ENCODE measurements at regions not wholly inside any gene's neighbourhood (a gene's known extent, or its start where the extent isn't known, plus 50 kb on each side); places are given as distances from the start of the nearest gene placed in this dataset.
"Not testable (repeated sequence)": the region's sequence is repeated elsewhere in the genome, so short reads cannot be mapped to it uniquely, and the experiment has no call there.

DNA sequence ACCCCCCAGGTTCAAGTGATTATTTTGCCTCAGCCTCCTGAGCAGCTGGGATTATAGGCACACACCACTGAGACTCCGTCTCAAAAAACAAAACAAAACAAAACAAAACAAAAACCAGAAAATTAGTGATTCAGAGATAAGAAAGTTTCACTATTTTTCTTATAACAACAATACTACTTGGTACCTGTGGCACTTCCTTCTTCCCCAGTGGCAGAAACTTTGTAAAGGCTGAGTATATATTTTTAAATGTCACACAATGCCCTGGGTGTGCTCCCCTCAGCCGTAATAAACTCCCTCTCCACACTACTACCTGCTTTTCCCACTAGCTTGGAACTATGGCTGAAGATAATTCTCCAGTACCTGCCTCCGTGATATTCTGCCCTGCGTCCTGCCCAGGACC is 177.7 kb upstream of the TTC14 start:
- DNase-seq, result not testable (repeated sequence)

DNA sequence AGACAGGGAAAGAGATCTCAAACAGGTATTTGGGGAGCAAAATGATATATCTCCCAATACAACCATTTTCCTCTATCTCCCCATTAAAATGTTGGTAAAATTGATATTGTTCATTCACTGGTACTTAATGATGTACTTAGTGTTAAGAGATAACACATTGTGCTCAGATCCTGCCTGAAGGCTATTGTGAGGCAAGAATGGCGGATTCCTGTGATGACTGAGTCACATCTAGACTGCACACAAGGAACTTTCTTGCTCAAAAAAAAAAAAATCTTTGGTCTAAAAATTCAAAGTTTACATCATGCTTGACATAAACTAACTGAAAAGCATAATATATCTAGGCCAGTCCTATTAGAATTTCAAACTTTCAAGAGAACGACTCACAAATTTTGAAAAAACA is 171.1 kb upstream of the TTC14 start:
- DNase-seq, result no peak

DNA sequence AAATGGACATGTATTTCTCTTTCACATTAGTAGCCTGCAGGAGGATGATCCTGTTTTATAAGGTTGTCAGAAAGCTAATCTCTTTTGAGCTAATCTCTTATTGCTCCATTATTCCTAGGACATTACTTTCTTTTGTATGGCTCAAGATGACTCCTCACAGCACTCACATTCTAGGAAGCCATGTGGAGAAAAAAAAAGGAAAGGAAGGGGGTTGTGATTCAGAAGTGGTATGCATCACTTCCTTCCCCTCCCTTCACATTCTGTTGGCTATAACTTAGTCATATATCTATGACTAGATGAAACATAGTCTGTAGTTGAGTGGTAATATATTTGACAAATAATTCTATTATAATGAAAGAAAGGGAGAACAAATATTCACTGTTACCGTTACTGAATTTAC is 168.8 kb upstream of the TTC14 start:
- no peak for DNase-seq

DNA sequence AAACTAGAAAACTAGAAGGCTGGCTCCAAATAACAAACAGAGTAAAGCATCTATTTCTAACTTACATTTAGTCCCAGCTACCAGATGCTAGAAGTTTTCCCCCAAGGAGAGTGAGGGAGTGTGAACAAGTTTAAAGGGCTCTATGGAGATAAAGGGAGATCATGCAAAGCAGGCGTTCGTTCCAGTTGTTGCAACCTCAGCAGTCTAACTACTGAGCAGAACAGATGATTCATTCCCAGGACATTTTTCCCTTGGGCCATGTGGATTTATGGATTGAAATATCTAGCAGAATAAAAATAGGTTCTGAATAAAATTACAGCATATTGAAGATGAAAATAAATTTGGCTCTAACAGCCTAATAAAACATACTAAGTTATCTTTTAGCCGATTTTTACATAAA is 154.8 kb upstream of the TTC14 start:
- DNase-seq, result no peak

DNA sequence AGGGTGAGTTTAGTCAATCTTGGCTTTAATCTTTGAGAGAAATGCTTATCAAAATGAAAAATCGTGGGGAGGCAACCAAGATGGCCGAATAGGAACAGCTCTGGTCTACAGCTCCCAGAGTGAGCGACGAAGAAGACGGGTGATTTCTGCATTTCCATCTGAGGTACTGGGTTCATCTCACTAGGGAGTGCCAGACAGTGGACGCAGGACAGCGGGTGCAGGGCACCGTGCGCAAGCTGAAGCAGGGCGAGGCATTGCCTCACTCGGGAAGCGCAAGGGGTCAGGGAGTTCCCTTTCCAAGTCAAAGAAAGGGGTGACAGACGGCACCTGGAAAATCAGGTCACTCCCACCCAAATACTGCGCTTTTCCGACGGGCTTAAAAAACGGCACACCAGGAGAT is 153.6 kb upstream of the TTC14 start:
- DNase-seq, result not testable (repeated sequence)

DNA sequence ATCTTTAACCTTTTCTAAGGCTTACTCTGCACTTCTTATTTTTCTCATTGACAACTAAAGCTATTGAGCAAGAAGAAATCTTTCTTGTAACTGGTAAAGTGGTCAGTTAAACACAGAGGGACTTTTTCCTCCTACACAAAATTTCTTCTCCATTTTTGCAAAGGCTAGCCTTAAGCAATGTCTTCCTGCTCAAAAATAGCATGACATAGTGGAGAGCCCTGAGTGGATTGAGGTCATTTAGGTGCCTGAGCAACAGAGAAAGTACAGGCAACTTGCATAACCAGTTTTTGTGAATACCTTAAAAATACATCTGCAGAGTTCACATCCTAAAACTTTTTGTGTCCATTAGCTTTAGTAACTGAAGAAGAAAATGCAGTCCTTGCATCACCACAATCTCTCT is 144.7 kb upstream of the TTC14 start:
- no peak for DNase-seq

DNA sequence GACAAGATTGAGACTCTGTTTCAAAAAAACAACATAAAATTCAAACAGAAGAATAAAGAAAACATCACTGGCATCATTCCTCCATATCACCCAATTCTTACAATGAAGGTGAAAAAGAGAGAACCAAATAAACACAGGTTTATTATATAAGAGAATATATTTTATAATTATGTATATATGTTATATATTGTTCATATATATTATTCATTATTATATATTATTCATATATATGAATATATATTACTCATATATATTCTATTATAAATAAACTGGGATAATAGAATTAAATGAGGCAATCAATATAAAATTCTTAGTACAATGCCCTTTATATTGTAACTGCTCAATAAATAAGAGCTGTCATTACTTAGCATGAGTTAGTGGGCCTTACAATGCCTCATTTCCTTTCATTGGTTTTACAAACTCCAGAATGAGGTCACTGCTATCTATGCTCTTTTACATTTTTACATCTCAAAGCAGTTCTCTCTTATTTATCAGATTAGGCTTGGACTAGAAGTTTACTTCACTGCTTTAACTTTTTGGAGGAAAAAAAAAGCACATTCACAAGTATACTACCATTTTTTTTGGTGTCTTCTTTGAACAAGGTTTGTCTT is 135.5 kb upstream of the TTC14 start:
- DNase-seq, result no peak

DNA sequence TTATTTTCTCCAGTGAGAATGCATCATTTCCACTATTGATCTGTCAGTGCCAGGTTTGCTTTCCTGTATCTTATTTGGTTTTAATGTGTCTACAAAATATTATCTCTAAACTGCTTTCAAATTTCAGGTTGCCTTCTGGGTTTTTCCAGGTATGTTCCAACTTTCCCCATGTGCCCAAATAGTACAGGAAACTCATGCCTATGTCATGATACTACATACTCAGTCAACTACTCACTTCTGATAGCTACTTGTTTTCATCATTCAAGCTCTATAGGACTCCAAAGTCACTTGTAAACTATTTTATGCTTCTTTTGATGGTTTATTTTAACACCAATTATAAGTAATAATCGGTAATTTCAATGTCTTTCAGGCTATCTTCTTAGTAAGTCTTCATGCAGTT is 134.8 kb upstream of the TTC14 start:
- DNase-seq, result no peak

DNA sequence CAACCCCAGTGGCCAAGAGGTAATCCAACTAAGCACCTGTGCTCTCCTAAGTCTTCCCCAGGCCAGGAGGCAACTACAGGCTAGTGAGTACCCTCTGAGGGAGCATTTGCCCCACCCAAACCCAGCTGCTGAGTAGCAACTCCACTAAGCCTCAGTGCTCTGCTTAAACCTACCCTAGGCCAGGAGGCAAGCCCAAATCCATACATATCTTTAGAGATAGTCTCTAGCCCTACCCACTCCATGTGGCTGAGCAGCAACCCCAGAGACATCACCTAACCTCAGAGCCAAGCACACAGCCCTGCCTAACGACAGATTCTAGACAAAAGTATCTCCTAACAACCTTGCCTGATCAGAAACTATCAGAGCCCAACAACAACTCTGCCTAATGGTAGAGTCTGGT is 132.8 kb upstream of the TTC14 start:
- no peak for DNase-seq

DNA sequence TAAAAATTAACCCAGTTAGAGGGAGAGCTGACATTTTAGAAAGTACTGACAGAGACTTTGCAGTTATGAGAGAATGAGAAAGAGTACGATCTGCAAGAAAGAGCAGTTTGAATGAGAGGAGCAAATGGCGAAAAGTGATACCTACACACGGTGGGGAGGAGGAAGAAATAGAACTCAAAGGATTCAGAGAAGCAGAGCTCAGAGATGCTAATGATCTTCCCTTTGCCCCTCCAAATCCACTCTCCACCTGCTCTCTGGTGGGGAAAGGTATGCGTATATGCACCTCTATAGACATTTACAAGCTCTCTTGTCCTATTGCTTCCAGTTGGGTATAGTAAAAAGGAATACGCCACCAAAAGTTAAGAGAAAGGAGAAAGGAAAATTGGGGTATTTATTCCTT is 123.3 kb upstream of the TTC14 start:
- no peak for DNase-seq

DNA sequence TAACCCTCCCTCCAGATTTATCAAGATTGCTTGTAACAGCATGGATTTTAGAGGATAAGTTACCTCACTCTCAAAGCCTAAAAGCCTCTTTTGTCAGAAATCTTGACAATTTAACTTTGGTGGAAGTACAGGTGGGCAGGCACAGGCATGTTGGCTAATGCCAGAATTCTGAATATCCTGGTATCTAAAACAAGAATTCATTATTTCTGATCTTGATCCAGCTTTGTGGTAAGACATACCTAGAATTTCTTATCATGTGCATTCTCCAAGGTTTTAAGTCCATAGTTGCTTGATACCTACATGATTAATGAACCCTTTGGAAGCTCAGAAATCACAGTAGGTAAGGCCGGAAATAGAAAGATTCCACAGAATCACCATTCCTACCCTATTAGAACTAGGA is 109.9 kb upstream of the TTC14 start:
- DNase-seq, result no peak

DNA sequence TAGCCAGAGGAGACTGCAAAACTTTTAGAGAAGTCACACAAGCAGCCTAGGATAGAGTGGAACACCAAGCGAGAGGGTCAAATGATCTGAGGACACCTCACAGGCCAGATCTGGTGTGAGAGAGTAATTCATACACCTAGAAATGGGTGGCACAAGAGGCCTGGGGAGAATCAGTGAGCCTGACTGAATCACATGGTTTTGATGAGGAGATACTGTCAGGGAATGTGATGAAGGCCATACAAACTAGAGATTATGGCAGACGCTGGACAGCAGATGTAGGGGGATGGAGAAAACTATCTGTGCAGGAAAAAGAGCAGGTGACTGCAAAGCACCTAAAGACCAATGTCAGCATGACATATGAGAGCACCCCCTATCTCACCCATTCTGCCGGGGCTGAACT is 105.0 kb upstream of the TTC14 start:
- no peak for DNase-seq

DNA sequence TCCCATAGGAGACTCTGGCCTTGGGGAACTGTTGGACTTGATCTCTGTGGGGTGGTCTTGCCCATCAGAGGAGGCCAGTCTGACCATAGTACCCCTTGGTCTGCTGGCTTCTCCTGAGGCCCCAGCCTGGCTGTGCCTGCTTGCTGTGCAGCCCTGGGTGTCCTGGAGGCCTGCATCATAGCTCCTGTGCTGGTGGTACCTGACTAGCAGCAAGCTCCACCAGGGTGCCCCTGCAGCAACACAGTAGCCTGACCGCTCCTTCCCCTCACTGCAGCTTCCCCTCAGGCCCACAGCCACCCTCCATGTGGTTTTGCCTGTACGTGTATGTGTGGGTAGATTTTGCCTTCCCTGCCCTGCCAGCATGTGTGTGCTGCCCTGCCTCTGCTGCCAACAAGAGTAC is 85.6 kb upstream of the TTC14 start:
- no peak for DNase-seq

DNA sequence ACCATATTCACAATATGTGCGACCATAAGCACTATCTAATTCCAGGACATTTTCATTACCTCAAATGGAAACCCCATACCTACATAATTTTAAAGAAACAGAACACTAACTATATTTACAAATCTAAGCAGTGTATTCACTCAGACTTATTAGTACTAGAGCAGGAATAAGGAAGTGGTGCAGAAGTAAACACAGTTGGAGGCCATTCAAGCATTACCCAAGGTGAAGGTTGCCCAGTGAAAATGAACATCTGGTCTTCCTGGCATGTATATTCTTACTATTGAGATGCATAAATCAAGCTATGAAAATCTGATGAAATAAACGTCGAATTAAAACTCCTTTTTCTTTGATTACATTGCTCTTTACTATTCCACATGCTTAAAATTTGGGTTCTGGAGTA is 78.9 kb upstream of the TTC14 start:
- no peak for DNase-seq

DNA sequence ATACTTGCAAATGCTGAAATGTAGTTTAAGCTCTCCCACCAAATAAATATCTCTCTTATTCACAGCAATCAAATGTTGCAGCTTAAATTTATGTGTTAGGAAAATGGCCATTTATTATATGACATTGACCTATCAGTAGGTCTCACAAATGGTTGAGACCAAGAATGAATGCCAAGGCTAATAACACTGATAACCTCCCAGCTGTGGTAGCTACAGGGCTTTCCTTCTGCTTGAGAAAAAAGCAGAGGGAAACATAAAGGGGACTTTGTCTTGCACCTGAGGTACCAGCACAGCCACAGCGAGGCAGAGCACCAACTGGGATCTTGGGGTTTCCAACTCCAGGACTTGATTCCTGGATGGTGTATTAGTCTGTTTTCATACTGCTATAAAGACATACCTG is 73.1 kb upstream of the TTC14 start:
- no peak for DNase-seq

DNA sequence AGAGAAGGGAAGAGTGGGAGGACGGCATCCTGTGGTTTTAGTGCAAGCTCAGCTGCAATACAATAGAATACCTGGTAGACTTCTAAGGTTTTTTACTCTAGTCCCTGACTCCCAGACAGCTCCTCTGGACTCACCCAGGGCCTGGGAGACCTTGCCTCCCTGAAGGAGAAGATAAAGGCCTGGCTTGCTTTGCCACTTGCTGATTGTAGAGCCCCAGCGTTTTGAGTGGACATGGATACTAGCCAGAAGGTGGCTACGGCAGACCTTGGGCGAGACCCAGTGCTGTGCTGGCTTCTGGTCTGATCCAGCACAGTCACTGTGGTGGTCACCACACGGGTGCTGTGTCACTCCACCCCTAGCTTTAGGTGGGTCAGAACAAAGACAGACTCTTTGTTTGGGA is 72.2 kb upstream of the TTC14 start:
- DNase-seq, result no peak

DNA sequence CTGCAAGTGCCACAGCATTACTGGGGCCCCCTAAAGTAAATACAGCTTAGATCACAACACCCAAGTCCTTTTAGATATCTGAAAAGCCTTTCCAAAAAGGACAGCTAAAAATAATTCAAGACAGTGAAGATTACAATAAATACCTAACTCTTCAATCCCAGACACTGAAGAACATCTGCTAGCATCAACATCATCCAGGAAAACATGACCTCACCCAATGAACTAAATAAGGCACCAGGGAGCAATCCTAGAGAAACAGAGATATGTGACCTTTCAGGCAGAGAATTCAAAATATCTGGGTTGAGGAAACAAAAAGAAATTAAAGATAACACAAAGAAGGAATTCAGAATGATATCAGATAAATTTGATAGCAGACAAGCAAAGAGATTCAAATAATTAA is 71.7 kb upstream of the TTC14 start:
- DNase-seq, result no peak

DNA sequence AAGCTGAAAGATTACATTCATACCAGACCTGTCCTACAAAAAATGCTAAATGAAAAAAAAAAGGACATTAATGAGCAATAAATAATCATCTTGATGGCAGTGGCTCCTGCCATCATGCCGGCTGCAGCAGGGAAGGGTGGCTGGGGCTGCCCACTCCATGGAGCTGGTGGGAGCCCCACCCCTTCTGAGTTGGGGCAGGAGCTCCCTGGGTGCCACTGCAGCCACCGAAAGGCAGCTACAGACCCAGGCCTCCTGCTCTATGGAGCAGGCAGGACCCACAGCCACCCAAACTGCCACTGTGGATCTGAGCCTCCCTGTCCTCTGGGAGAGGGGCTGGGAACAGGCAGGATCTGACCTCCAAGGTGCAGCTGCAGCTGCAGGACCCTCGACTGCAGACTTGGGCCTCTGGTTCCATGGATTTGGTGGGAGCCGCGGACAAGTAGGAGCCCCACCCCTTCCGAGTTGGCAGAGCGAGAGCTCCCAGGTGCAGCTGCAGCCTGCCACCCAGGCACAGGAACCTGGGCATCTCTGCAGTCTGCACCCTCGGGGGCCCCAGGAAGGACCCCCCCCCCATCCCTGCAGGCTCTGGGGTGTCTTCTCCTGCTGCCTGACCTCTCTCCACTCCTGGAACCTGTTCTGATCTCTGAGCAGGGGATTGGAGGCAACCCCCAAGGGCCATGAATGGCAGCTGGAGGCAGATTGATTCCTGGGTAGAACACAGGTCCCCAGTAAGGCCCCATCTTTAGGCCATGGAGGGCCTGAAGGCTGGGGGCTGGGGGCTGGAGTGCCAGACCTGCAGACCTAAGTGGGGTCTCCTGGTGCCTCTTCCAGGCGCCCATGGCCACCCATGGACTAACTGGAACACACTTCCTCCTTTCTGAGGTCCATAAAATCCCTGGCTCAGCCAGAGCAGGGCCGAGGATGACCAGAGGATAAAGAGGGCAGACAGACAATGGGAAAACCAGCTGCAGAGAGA is 70.4 kb upstream of the TTC14 start:
- no peak for DNase-seq

DNA sequence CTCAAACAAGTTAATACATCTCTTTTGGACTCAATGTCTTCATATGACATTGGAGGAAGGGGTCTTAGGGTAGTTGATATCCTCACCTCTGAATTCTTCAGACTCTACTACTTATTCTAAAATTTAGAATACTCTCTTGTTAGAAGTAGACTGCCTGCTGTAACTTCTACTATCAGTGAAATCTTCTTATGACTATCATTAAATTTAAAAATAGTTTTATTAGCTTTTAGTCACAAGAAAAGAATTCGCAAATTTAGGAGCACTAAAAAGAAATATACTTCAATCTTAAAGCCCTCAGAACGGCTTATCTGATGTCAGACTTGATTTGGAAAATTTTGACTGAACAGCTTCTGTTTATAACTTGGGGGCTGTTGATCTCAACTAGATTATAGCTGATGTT is 67.1 kb upstream of the TTC14 start:
- no peak for DNase-seq

DNA sequence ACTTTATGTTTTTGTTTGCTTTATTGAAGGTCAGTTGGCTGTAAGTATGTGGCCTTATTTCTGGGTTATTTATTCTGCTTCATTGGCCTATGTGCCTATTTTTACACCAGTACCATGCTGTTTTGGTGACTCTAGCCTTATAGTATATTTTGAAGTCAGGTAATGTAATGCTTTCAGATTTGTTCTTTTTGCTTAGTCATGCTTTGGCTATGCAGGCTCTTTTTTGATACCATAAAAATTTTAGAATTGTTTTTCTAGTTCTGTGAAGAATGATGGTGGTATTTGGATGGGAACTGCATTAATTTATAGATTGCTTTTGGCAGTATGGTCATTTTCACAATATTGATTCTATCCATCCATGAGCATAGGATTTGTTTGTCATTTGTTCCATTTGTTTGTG is 63.5 kb upstream of the TTC14 start:
- DNase-seq, result no peak

DNA sequence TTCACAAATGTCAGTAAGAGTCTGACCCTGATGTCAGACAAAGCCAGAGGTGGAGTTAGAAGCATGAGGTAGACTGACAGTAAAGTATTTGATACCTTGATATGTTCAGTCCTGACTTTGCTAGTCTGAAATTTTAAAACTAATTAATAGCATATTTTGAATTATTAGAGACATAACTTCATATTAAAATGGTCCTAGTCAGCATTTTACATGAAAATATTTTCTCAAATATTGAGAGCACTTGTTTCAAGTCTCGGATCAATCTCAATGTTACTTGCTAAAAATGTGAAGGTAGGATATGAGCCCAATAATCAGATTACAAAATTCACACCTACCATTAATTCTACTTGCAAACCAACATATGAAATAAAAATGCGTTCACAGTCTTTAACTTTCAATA is 58.1 kb upstream of the TTC14 start:
- no peak for DNase-seq

DNA sequence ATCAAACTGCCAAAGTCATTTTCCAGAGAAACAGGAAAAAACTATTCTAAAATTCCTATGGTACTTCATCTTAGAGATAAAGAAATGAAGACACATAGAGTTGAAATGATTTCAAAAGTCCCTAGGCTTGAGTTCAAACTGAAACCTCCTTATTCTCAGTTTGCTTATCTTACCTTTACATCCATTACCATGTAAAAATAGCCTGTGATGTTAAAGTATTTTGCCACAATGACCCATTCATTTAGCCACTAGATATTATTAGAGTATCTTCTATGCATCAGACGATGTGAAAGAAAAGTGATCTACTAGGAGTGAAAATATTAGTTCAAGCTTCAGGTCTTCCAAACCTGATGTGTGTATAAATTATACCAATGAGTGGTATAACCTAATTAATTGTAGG is 55.1 kb upstream of the TTC14 start:
- no peak for DNase-seq

DNA sequence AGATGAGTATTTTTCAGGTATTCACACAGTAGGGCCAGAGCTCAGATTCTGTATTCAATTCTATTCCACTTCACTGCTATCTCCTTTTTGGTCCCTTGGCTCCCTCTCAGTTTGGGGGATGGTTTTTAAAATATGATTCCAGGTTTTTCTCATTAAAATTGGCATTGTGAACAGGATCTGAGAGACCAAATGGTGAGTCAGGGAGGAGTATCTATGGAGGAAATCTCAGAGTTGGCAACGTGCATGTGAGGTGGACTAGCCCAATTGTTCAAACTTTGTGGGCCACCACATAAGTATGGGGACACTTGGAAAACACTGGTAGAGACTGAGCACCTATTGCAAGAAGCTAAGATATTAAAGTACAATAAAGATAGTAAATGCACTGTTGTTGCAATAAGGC is 53.9 kb upstream of the TTC14 start:
- no peak for DNase-seq

All from CD4-positive, alpha-beta T cell treated with Interleukin-17A for 1 hour (primary cell).